ENCODE measurements at regions not wholly inside any gene's neighbourhood (a gene's known extent, or its start where the extent isn't known, plus 50 kb on each side); places are given as distances from the start of the nearest gene placed in this dataset.

GRCh38 chr14:51342226-51342625 is 102.2 kb downstream of the TMX1 start:
- TF ChIP-seq, protein P1, sequence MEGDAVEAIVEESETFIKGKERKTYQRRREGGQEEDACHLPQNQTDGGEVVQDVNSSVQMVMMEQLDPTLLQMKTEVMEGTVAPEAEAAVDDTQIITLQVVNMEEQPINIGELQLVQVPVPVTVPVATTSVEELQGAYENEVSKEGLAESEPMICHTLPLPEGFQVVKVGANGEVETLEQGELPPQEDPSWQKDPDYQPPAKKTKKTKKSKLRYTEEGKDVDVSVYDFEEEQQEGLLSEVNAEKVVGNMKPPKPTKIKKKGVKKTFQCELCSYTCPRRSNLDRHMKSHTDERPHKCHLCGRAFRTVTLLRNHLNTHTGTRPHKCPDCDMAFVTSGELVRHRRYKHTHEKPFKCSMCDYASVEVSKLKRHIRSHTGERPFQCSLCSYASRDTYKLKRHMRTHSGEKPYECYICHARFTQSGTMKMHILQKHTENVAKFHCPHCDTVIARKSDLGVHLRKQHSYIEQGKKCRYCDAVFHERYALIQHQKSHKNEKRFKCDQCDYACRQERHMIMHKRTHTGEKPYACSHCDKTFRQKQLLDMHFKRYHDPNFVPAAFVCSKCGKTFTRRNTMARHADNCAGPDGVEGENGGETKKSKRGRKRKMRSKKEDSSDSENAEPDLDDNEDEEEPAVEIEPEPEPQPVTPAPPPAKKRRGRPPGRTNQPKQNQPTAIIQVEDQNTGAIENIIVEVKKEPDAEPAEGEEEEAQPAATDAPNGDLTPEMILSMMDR (IDR thresholded peaks at IDR 0.05; ENCODE audit: borderline replicate concordance, insufficient read depth, low read depth, low read length), result no peak
- no peak overlapping the region for H3K4me3 ChIP-seq (ENCODE audit: low read depth, low read length)

GRCh38 chr14:51351997-51352396 is 112.0 kb downstream of the TMX1 start:
- TF ChIP-seq, protein P1 (IDR thresholded peaks at IDR 0.05; ENCODE audit: borderline replicate concordance, insufficient read depth, low read depth, low read length), result no peak
- H3K4me3 ChIP-seq (ENCODE audit: low read depth, low read length), result no peak overlapping the region

GRCh38 chr14:51353901-51354300 is 113.9 kb downstream of the TMX1 start:
- TF ChIP-seq, protein P1 (IDR thresholded peaks at IDR 0.05; ENCODE audit: borderline replicate concordance, insufficient read depth, low read depth, low read length), result no peak
- H3K4me3 ChIP-seq (ENCODE audit: low read depth, low read length), result no peak overlapping the region

DNA sequence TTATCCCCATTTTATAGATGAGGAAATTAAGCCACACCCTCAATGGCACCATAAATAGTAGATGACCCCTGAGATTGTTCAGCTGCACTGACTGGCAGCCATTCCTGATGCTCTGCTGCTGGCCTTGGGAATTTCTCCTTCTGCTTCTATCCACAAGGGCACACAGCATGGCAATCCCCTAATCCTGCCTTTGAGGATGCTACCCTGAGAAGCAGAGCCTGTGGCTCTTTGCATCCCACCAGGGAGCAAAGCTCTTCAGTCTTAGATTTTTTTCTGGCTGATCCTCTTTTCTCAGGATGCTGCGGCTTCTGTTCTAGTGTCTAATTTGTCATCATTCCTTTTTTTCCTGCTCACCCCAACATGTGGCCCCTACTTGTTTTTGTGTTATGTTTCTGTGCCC is 114.8 kb downstream of the TMX1 start:
- H3K4me3 ChIP-seq (ENCODE audit: low read depth, low read length), result no peak overlapping the region

GRCh38 chr14:51356381-51356780 is 116.3 kb downstream of the TMX1 start:
- H3K4me3 ChIP-seq (ENCODE audit: low read depth, low read length), result no peak overlapping the region
- TF ChIP-seq, protein P1 (IDR thresholded peaks at IDR 0.05; ENCODE audit: borderline replicate concordance, insufficient read depth, low read depth, low read length), result no peak

More for the DNA sequence above, 114.8 kb downstream of the TMX1 start:
- TF ChIP-seq, protein P1 (IDR thresholded peaks at IDR 0.05; ENCODE audit: borderline replicate concordance, insufficient read depth, low read depth, low read length), result no peak

DNA sequence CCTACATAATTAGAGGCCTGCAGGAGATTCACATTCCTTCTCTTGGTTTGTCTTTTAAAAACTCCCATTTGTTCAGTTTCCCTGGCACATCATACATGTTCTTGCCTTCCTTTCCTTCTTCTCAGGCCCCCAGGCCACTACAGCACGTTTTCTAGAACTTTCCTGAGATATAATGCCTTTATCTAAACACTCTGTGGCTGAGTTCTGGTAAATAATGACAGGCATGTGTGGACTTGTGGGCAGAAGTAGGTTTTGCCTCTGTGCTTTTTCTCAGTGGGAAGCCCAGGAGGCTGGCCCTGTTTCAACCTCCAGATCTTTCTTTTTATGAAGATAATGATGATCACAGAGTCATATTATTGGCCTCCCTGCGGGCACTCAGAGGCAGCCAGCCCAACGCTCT is 117.2 kb downstream of the TMX1 start:
- H3K4me3 ChIP-seq (ENCODE audit: low read depth, low read length), result no peak overlapping the region
- TF ChIP-seq, protein P1 (IDR thresholded peaks at IDR 0.05; ENCODE audit: borderline replicate concordance, insufficient read depth, low read depth, low read length), result no peak

- no peak overlapping the region for H3K4me3 ChIP-seq (ENCODE audit: low read depth, low read length)
- TF ChIP-seq, protein P1 (IDR thresholded peaks at IDR 0.05; ENCODE audit: borderline replicate concordance, insufficient read depth, low read depth, low read length), result no peak
Measured at GRCh38 chr14:51360592-51360991, 120.5 kb downstream of the TMX1 start.

Data from GM12875 (cell line).